Amniotic epithelial cell (primary cell): ENCODE measurements at regions not wholly inside any gene's neighbourhood (a gene's known extent, or its start where the extent isn't known, plus 50 kb on each side); places are given as distances from the start of the nearest gene placed in this dataset.
"Not testable (repeated sequence)": the region's sequence is repeated elsewhere in the genome, so short reads cannot be mapped to it uniquely, and the experiment has no call there.

ENCODE experiments used
- DNase-seq: peaks from one replicate; pipeline ENCODE4 v3.0.0-alpha.2; 2010; ENCODE audit warnings: low read depth

DNA sequence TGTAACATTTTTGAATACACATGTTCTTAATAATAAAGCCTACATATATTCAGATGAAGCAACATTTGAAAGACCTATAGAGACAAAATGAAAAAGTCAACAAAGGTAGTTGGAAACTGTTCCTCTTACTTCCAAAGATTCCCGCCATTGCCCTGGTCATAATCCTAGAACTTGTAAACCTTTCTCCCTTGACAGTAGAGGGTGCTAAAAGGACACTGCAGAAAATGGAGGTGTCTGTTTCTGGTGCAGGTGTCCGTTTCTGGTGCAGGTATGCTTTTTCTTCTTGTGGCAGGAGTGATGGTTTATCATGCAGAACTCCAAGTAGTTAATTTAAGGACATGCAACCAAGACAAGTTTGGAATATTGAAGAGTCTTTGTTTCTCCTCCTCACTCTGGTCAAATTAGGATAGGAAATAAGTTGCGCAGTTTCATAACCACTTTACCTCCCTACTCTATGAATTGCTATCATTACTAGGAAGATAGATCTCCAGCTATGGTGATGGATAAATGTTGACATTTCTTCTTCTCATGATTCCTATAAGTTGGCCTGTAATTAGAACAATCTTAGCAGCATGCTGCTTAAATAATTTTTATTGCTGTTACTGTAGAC is 56.0 kb upstream of the FAM174A start:
- peak; percentile 19 for DNase-seq

- DNase-seq: no peak
Measured at GRCh38 chr5:100472091-100472490, 63.1 kb upstream of the FAM174A start.

DNA sequence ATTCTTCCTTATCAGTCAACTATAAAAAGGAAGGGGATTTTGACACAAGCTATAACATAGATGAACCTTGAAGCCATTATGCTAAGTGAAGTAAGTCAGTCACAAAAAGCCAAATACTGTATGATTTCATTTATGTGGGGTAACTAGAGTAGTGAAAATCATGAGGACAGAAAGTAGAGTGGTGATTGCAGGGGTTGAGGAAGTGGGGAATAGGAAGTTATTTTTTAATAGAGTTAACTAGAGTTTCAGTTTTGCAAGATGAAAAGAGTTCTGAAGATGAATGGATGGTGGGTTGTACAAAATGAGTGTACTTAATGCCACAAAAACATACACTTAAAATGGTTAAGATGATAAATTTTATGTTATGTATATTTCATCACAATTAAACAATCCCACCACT is 65.4 kb upstream of the FAM174A start:
- DNase-seq: no peak

DNA sequence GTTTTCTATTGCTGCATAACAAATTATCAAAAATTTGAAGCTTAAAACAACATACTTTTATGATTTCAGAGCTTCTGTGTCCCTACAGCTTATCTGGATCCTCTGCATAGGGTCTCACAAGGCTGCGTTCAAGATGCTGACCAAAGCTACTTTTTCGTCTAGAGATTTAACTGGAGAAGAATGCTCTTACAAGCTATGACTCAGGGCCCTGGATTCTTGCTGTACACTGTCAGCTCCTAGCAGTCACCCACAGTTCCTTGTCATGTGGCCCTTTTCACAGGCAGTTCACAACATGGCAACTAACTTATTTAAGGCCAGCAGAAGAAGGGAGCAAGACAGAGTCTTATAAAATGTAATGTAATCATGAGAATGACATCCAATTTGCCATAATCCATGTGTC is 70.8 kb upstream of the FAM174A start:
- DNase-seq: peak; percentile 22

DNA sequence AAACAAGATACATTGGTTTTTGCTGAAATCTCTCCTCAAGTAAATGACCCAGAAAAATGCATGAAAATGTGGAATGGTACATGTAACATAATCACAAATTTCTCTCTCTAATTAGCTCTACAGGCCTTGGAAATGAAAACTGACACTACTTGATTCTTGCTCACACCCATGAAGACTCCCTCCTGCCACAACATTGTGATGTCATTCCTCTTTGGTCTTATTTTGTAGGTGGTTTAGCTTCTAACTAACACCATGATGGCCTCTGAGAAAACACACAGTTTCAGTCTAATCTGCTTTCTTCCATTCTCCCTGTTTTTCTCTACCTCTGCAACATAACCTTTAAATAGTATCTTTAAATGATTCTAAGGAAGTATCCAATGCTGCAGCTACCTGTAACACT is 78.6 kb upstream of the FAM174A start:
- no peak for DNase-seq

GRCh38 chr5:100452126-100452525 is 83.0 kb upstream of the FAM174A start:
- no peak for DNase-seq

- no peak for DNase-seq
Measured at GRCh38 chr5:100448111-100448528, 87.1 kb upstream of the FAM174A start.

DNA sequence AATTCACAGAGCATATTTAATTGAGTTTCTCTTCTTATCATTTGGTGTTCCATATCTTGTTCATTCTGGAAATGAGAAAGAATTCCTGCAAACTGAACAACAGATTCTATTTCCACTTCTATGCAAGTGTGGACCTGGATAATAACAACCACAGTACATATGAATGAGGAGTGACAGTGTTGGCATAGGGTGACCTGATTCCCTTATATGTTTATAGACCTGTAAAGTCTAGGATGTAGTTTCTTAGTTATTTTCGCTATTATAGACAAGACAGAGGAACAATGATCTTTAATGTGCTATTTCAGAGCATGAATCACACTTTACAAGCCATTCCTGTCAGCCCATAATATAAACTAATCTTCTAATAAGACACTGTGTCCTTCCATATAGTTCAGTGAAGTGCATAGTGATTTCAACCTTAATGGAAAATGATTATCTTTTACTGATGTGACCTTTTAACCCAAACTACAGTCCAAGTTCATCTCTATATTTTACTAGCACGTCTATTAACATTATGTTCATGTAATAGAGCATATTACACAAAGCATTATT is 88.2 kb upstream of the FAM174A start:
- no peak for DNase-seq

GRCh38 chr5:100444961-100445360 is 90.2 kb upstream of the FAM174A start:
- DNase-seq: no peak

DNA sequence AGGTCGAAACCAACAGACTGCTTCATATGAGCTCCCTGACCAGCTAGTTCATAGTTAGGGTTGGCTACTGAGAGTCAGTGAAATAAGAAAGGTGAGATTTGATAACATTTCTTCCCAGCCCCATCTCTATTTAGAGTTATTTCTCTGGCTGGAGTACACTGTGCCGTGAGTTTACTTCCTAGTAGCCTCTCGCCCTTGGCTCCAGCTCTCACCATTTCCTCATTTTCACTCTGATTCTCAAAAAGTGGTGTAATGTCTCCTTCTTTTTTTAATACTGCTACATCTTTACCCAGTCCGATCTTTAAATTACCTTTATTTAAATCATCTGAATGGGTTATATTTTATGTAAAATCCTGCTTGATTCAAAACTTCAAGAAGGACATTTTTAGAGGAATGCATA is 100.4 kb upstream of the FAM174A start:
- no peak for DNase-seq

GRCh38 chr5:100432741-100433140 is 102.4 kb upstream of the FAM174A start:
- no peak for DNase-seq

DNA sequence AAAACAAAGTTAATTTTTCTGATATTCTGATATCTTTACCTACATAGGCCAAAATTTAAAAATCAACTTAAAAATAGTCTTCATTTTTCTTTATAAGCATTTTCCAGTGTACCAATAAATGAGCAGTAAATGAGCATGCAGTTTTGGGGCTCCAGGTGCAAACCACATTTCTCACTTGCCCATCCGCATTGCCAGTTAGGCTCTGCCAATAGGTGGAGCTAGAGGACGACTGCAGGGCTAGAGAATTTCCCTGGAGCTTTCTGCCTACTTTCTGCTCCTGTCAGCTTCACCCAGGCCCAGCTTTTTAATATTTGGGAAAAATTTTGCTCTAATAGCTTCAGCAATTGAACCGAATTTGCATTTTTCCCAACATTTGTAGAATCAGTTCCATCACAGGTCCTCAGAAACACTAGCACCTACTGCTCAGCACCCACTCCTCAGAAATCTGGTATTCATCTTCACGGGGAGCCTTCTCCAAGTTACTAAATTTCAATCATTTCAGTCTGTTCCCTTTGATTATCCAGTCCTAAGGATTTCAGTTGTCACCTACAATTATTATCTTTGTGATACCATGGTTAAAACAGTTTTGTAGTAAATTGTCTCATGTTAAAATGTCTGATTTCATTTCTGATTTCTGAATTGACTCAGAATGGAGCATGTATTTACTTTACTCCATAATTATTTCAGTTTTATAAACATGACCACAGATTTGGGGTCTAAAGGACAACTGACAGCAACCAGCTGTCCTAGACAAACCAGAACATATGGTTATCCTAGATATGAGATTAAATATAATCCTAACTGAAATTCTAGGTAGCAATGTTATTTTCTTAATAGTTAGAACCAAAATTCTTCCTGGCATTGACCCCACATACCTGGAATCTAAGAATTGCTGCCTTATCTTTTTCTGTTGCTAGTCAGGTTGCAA is 104.6 kb upstream of the FAM174A start:
- DNase-seq: peak; percentile 15

GRCh38 chr5:100424787-100425186 is 110.4 kb upstream of the FAM174A start:
- DNase-seq: no peak

- peak; percentile 6 for DNase-seq
Measured at GRCh38 chr5:100424017-100424416, 111.2 kb upstream of the FAM174A start.

- DNase-seq: no peak
Measured at GRCh38 chr5:100423330-100423729, 111.8 kb upstream of the FAM174A start.

DNA sequence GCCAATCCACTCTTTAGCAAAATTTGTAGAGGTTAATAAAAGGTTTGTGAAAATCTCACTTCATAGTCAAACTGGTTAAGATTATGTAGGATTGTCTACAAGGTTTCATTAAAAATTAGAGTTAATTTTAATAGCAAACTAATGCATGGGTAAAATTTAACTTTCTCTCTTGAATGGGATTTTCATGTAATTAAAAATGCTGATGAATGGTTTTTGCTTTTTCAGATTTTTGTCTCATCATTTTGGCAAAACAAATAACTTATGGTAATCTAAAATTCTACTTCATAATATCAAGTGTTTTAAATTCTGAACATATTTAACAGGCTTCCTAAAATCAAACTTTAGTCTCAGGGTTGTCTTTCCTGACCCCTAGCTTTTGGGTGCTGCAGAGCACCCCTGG is 113.8 kb upstream of the FAM174A start:
- no peak for DNase-seq

DNA sequence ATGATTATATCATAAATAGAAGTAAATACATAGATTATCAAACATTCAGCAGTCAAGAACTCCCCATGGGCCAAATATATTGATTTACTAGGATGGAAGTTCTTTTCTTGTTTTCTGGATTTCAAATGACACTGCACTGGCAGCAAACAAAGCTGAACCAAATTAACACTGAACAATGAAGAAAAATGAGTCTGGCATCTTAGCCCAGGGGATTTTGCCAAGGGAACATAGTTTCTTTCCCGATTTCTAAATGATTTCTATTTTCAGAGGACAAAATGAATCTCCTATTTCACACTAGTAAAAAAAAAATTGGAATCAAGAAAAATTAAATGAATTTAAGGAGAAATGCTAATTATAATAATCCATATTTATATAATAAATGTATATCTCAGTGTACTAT is 116.9 kb upstream of the FAM174A start:
- no peak for DNase-seq

DNA sequence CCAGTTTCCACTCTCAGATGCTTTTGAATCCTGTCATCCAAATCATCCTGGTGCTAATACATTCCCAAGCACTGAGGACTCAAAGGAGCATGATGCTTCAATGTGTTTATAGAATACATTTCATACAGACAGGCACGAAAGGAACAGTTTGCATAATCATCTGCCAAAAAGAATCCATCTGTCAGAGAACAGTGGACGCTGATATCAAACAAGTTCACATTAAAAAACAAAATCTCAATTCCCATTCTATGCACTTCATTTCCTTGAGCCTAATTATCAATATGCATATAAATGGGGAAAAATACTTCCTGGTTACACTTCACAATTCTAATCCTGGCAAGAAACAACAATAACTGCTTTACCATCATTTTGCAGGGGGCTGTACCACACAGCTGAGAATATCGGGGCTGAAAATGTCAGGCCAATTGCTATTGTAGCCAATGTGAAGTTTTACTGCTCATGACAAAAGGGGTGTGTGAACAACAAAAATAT is 125.5 kb upstream of the FAM174A start:
- no peak for DNase-seq

- no peak for DNase-seq
Measured at GRCh38 chr5:100407053-100407452, 128.1 kb upstream of the FAM174A start.

DNA sequence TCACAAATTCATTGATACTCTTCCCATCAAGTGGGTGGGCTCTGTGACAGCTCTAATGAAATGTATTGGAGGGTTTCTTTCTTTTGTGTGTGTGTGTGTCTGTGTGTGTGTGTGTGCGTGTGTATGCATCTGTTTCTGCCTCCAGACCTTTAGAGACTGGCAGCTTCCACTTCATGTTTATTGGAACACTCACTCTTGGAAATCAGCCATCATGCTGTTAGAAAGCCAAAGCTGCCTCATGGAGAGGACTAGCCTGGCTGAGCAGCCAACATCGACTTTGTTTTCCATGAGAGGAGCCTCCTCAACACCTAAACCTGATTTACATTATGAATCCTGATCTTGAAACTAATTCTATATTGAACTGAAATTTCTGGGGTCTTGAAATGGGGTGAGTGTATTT is 128.5 kb upstream of the FAM174A start:
- DNase-seq: no peak

- no peak for DNase-seq
Measured at GRCh38 chr5:100402071-100402470, 133.1 kb upstream of the FAM174A start.

GRCh38 chr5:100401149-100401548 is 134.0 kb upstream of the FAM174A start:
- DNase-seq: no peak

DNA sequence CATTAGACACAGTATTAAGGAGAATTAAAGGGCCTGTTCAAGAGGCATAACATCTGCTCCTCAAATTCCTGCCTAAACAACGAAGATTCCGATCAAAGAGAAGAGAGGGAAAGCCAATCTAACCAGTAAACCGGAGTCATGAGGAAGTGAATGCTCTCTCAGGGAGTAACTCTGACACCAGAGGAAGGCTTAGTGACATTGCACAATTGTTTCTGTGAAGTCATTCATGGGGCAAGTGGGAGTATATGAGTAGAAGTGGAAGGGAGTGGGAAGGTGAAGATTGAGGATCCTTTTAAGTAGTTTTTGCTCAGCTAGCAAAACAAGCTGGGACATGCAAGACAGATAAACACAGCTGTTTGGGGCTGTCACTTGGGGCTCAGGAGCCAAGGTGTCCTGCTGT is 136.4 kb upstream of the FAM174A start:
- not testable (repeated sequence) for DNase-seq
